Natural killer cell (primary cell): ENCODE measurements at regions not wholly inside any gene's neighbourhood (a gene's known extent, or its start where the extent isn't known, plus 50 kb on each side); places are given as distances from the start of the nearest gene placed in this dataset.

Experiments
- ATAC-seq, 3 donors: fragments of 150-1000 bp in 2 of 3; fragments of 200-7000 bp in 1 of 3; cut with Tn5 transposase; 1 replicate in 1 of 3; 2 replicates in 2 of 3; pipeline ENCODE4 v1.10.0; 2021; ENCODE audit warnings: mild to moderate bottlenecking in 2 of 3, moderate library complexity in 2 of 3
- DNase-seq, 2 donors: peaks; one replicate each; pipeline versions ENCODE4 v3.0.0 to v3.0.0-alpha.2; 2013 to 2021; ENCODE audit warnings: mixed read lengths in 1 of 2
- H3K27ac ChIP-seq: one replicate; pipeline ENCODE4 v1.5.1; 2013; ENCODE audit warnings: mild to moderate bottlenecking, low read length
- H3K27me3 ChIP-seq: one replicate; pipeline ENCODE4 v1.6.1; 2013; ENCODE audit warnings: low read length; ENCODE audit not compliant: control insufficient read depth, insufficient read depth
- H3K36me3 ChIP-seq: one replicate; pipeline ENCODE4 v1.6.1; 2013; ENCODE audit warnings: low read length; ENCODE audit not compliant: control insufficient read depth, insufficient read depth
- H3K4me1 ChIP-seq: one replicate; pipeline ENCODE4 v1.6.1; 2013; ENCODE audit warnings: low read length; ENCODE audit not compliant: control insufficient read depth, insufficient read depth
- H3K4me3 ChIP-seq: one replicate; pipeline ENCODE4 v1.5.1; 2013; ENCODE audit warnings: low read length
- H3K9me3 ChIP-seq: one replicate; pipeline ENCODE4 v1.6.1; 2013; ENCODE audit warnings: low read length; ENCODE audit not compliant: control insufficient read depth, insufficient read depth
- H3K27ac Mint-ChIP-seq, 2 donors: one replicate each; pipeline ENCODE4 v1.8.0; 2022; ENCODE audit warnings: mild to moderate bottlenecking in 2 of 2, mixed read lengths in 2 of 2, moderate library complexity in 1 of 2
- H3K27me3 Mint-ChIP-seq, 2 donors: one replicate each; pipeline ENCODE4 v1.8.0; 2022; ENCODE audit warnings: low read depth in 2 of 2, mixed read lengths in 2 of 2
- H3K36me3 Mint-ChIP-seq: one replicate; pipeline ENCODE4 v1.8.0; 2022; ENCODE audit warnings: mixed read lengths
- H3K4me1 Mint-ChIP-seq, 2 donors: one replicate each; pipeline ENCODE4 v1.8.0; 2022; ENCODE audit warnings: mixed read lengths in 2 of 2
- H3K4me3 Mint-ChIP-seq: one replicate; pipeline ENCODE4 v1.8.0; 2022; ENCODE audit warnings: mild to moderate bottlenecking, moderate library complexity, mixed read lengths
- H3K9me3 Mint-ChIP-seq, 2 donors: one replicate each; pipeline ENCODE4 v1.8.0; 2022; ENCODE audit warnings: mixed read lengths in 2 of 2
- CTCF ChIP-seq: fragments of 200-600 bp; IDR thresholded peaks from one replicate; pipeline ENCODE4 v1.8.0; 2022; ENCODE audit warnings: antibody characterized with exemption
- intact Hi-C: fragments of 100-400 bp; cut with micrococcal nuclease; formaldehyde crosslinking; loops from one replicate; pipeline ENCODE4 v1.14.2; 2022

DNA sequence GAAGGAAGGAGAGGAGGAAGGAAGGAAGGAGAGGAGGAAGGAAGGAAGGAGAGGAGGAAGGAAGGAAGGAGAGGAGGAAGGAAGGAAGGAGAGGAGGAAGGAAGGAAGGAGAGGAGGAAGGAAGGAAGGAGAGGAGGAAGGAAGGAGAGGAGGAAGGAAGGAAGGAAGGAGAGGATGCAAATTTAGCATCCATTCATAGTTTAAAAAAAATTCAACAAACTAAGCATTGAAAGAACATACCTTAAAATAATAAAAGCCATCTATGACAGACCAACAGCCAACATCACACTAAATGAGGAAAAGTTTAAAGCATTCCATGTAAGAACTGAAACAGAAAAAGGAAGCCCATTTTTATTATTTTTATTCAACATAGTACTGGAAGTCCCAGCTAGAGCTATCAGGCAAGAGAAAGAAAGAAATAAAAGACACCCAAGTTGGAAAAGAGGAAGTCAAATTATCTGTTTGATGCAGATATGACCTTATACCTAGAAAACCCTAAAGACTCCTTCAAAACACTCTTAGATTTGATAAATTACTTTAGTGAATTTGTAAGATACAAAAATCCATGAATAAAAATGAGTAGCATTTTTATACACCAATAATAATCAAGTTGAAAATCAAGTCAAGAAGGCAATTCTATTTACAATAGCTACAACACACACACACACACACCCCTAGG is 52.2 kb upstream of the FXR1 start:
- TF ChIP-seq CTCF: no peak
- Histone ChIP-seq H3K9me3 (no peaks in the 10 kb centered on the region), H3K4me3 (no peak overlapping the region), H3K27me3 (no peaks in the 10 kb centered on the region), H3K4me1 (no peaks in the 10 kb centered on the region), H3K36me3 (no peaks in the 10 kb centered on the region), H3K27ac (no peak overlapping the region)
- ATAC-seq (no peak), DNase-seq (no peak)
- intact Hi-C loops: no loop called here
- H3K36me3 Mint-ChIP-seq: no peaks in the 10 kb centered on the region
- H3K4me3 Mint-ChIP-seq: no peak overlapping the region
- H3K27me3 Mint-ChIP-seq: peaks cover 0 to 6% of the 10 kb centered on the region in 2 donors
- H3K27ac Mint-ChIP-seq: no peak overlapping the region
- peaks cover 2 to 8% of the 10 kb centered on the region in 2 donors for H3K9me3 Mint-ChIP-seq
- H3K4me1 Mint-ChIP-seq: no peaks in the 10 kb centered on the region
